GM21381 (cell line): ENCODE measurements at regions not wholly inside any gene's neighbourhood (a gene's known extent, or its start where the extent isn't known, plus 50 kb on each side); places are given as distances from the start of the nearest gene placed in this dataset.

Source experiments
- ATAC-seq: cut with Tn5 transposase; IDR thresholded peaks from one replicate; pipeline ENCODE4 v1.9.1; 2021; ENCODE audit warnings: mild to moderate bottlenecking, moderate library complexity; ENCODE audit not compliant: unreplicated experiment

- ATAC-seq = no peak
These were observed 52.5 kb upstream of the TTC29 start for GRCh38 chr4:146998157-146998556.

GRCh38 chr4:147003956-147004809 is 58.5 kb upstream of the TTC29 start:
- ATAC-seq = no peak

- ATAC-seq = no peak
These were observed 60.6 kb upstream of the TTC29 start for GRCh38 chr4:147006229-147006628.

- no peak for ATAC-seq
These were observed 64.2 kb upstream of the TTC29 start for GRCh38 chr4:147009875-147010274.

- no peak for ATAC-seq
These were observed 65.7 kb upstream of the TTC29 start for GRCh38 chr4:147011411-147011810.

- no peak for ATAC-seq
These were observed 66.5 kb upstream of the TTC29 start for GRCh38 chr4:147012059-147012707.

- ATAC-seq = no peak
These were observed 69.3 kb upstream of the TTC29 start for GRCh38 chr4:147014946-147015345.

- no peak for ATAC-seq
These were observed 69.8 kb upstream of the TTC29 start for GRCh38 chr4:147015491-147015890.

- ATAC-seq = no peak
These were observed 71.4 kb upstream of the TTC29 start for GRCh38 chr4:147017081-147017480.

GRCh38 chr4:147019091-147019490 is 73.4 kb upstream of the TTC29 start:
- peak; percentile 73 for ATAC-seq

GRCh38 chr4:147020456-147020855 is 74.8 kb upstream of the TTC29 start:
- no peak for ATAC-seq

GRCh38 chr4:147025042-147025441 is 79.4 kb upstream of the TTC29 start:
- no peak for ATAC-seq

GRCh38 chr4:147029296-147029695 is 83.6 kb upstream of the TTC29 start:
- ATAC-seq = no peak

GRCh38 chr4:147034372-147034771 is 88.7 kb upstream of the TTC29 start:
- no peak for ATAC-seq

GRCh38 chr4:147037069-147037468 is 91.4 kb upstream of the TTC29 start:
- ATAC-seq = no peak

- ATAC-seq = no peak
These were observed 94.4 kb upstream of the TTC29 start for GRCh38 chr4:147039976-147040575.

GRCh38 chr4:147040874-147041273 is 95.2 kb upstream of the TTC29 start:
- no peak for ATAC-seq

- ATAC-seq = no peak
These were observed 95.7 kb upstream of the TTC29 start for GRCh38 chr4:147041376-147041775.

GRCh38 chr4:147042046-147042445 is 96.4 kb upstream of the TTC29 start:
- no peak for ATAC-seq

- ATAC-seq = no peak
These were observed 98.6 kb upstream of the TTC29 start for GRCh38 chr4:147044241-147044640.

GRCh38 chr4:147049946-147050345 is 104.3 kb upstream of the TTC29 start:
- ATAC-seq = no peak

GRCh38 chr4:147050356-147050765 is 104.7 kb upstream of the TTC29 start:
- ATAC-seq = no peak
